CD4-positive, alpha-beta T cell (primary cell): ENCODE measurements at regions not wholly inside any gene's neighbourhood (a gene's known extent, or its start where the extent isn't known, plus 50 kb on each side); places are given as distances from the start of the nearest gene placed in this dataset.

Source experiments
- ATAC-seq: fragments of 200-7000 bp; cut with Tn5 transposase; one replicate; pipeline ENCODE4 v1.10.0; 2022; ENCODE audit warnings: mild to moderate bottlenecking; ENCODE audit not compliant: poor library complexity
- CTCF ChIA-PET: fragments of 350-600 bp; sonication (Branson Sonifier 250); formaldehyde crosslinking; loops from one replicate; lab custom pipeline; 2021; ENCODE audit warnings: antibody characterized with exemption, inconsistent platforms; lab: Charles Lee
- POLR2A ChIA-PET: fragments of 350-600 bp; sonication (Branson Sonifier 250); formaldehyde crosslinking; loops from one replicate; lab custom pipeline; 2021; ENCODE audit warnings: antibody characterized with exemption, inconsistent platforms; lab: Charles Lee
- DNase-seq, 14 experiments: peaks; one replicate each; pipeline ENCODE4 v3.0.0-alpha.2; 2013 to 2020; ENCODE audit warnings: mixed read lengths in 2 of 14
- H3K27ac ChIP-seq, 2 donors: one replicate each; pipeline versions ENCODE4 v1.5.1 to v1.7.0; 2013; ENCODE audit warnings: low read length in 2 of 2, low read depth in 1 of 2, mild to moderate bottlenecking in 1 of 2
- H3K27me3 ChIP-seq, 2 experiments: 1 replicate in 1 of 2; 2 replicates in 1 of 2; pipeline versions ENCODE4 v1.6.1 to v1.7.0; 2013; ENCODE audit warnings: low read length in 2 of 2, control low read depth in 1 of 2, mild to moderate bottlenecking in 1 of 2, moderate library complexity in 1 of 2; ENCODE audit not compliant: insufficient read depth in 2 of 2, control insufficient read depth in 1 of 2
- H3K36me3 ChIP-seq: one replicate; pipeline ENCODE4 v1.6.1; 2013; ENCODE audit warnings: low read length, control low read depth; ENCODE audit not compliant: insufficient read depth
- H3K4me1 ChIP-seq: one replicate; pipeline ENCODE4 v1.6.1; 2013; ENCODE audit warnings: low read length, control low read depth; ENCODE audit not compliant: insufficient read depth
- H3K4me3 ChIP-seq: one replicate; pipeline ENCODE4 v1.5.1; 2013; ENCODE audit warnings: mild to moderate bottlenecking, low read length, moderate library complexity
- H3K9me3 ChIP-seq, 2 experiments: 1 replicate in 1 of 2; 2 replicates in 1 of 2; pipeline versions ENCODE4 v1.6.1 to v1.7.0; 2013; ENCODE audit warnings: low read length in 2 of 2, mild to moderate bottlenecking in 2 of 2, control low read depth in 1 of 2, moderate library complexity in 1 of 2; ENCODE audit not compliant: control insufficient read depth in 1 of 2, insufficient read depth in 1 of 2
- H3K27ac Mint-ChIP-seq: one replicate; pipeline ENCODE4 v1.8.0; 2020; ENCODE audit warnings: mixed read lengths
- H3K27me3 Mint-ChIP-seq: one replicate; pipeline ENCODE4 v1.8.0; 2021; ENCODE audit warnings: mixed read lengths
- H3K36me3 Mint-ChIP-seq: one replicate; pipeline ENCODE4 v1.8.0; 2021; ENCODE audit warnings: low read depth, mixed read lengths
- H3K4me1 Mint-ChIP-seq: one replicate; pipeline ENCODE4 v1.8.0; 2021; ENCODE audit warnings: low read depth, mixed read lengths
- H3K4me3 Mint-ChIP-seq: one replicate; pipeline ENCODE4 v1.8.0; 2020; ENCODE audit warnings: mild to moderate bottlenecking, mixed read lengths
- H3K9me3 Mint-ChIP-seq: one replicate; pipeline ENCODE4 v1.8.0; 2020; ENCODE audit warnings: mixed read lengths
- intact Hi-C, 2 experiments: fragments of 100-400 bp; cut with DNase I in 1 of 2; cut with micrococcal nuclease in 1 of 2; formaldehyde crosslinking; loops; one replicate each; pipeline versions ENCODE4 v1.15.1 to v1.9.0; 2023 to 2025; cut with DNase I, micrococcal nuclease
- TF ChIP-seq, protein P1 (sequence below): fragments of 200-600 bp; IDR thresholded peaks from one replicate; pipeline ENCODE4 v1.8.0; 2022; ENCODE audit warnings: antibody characterized with exemption, mild to moderate bottlenecking

DNA sequence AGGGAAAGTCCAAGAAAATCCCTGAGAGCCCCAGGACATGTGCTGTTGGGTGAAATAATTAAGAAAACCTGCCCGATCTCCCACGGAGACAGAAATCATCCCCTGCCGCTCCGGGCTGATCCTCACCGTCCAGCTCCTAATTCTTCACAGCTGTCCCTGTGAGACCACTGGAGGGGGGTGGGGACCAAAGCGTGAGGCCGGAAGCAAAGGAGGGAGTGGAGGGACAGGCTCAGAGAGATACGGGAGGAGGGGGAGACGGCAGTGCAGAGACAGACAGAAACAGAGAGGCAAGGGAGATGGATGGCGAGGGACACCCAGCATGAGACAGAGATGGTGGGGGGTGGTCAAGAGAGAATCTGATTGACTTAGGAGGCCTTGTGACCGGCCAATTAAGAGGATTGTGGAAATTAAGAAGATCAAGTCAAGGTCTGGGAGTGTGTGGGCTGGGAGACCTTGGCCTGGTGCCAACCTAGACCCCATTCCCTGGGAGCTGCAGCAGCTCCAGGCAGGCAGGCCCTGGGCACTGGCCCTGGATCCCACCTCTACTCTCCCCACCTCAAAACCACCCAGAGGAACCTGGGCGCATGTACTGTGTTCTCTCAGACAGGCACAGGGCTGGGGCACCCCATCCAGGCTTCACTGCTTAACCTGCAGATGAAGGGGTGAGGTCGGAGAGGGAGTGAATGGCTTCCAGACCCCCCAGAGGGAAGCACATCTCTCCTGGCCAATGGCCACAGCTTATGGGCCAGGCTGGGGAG lies 113.2 kb upstream of the ALDH1A3 start:
- H3K4me3 ChIP-seq: no peak overlapping the region
- Mint-ChIP-seq H3K36me3 (no peaks in the 10 kb centered on the region), H3K9me3 (no peaks in the 10 kb centered on the region), H3K27me3 (peaks cover 16% of the 10 kb centered on the region), H3K27ac (no peak overlapping the region), H3K4me3 (no peak overlapping the region), H3K4me1 (no peaks in the 10 kb centered on the region)
- ATAC-seq (no peak), DNase-seq (no peak)
- H3K36me3 ChIP-seq: no peaks in the 10 kb centered on the region
- POLR2A ChIA-PET: no interaction called here
- CTCF ChIA-PET: no interaction called here
- intact Hi-C loops: no loop called here
- H3K4me1 ChIP-seq: no peaks in the 10 kb centered on the region
- peaks cover 0 to 14% of the 10 kb centered on the region in 2 experiments for H3K27me3 ChIP-seq
- TF ChIP-seq, protein P1, sequence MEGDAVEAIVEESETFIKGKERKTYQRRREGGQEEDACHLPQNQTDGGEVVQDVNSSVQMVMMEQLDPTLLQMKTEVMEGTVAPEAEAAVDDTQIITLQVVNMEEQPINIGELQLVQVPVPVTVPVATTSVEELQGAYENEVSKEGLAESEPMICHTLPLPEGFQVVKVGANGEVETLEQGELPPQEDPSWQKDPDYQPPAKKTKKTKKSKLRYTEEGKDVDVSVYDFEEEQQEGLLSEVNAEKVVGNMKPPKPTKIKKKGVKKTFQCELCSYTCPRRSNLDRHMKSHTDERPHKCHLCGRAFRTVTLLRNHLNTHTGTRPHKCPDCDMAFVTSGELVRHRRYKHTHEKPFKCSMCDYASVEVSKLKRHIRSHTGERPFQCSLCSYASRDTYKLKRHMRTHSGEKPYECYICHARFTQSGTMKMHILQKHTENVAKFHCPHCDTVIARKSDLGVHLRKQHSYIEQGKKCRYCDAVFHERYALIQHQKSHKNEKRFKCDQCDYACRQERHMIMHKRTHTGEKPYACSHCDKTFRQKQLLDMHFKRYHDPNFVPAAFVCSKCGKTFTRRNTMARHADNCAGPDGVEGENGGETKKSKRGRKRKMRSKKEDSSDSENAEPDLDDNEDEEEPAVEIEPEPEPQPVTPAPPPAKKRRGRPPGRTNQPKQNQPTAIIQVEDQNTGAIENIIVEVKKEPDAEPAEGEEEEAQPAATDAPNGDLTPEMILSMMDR: no peak
- H3K9me3 ChIP-seq: peaks cover 0 to 8% of the 10 kb centered on the region in 2 experiments
- H3K27ac ChIP-seq: no peak overlapping the region

GRCh38 chr15:100767001-100767825 lies 112.4 kb upstream of the ALDH1A3 start:
- Histone ChIP-seq H3K27ac (no peak overlapping the region), H3K27me3 (peaks cover 0 to 9% of the 10 kb centered on the region in 2 experiments), H3K4me3 (no peak overlapping the region), H3K4me1 (no peaks in the 10 kb centered on the region), H3K9me3 (peaks cover 0 to 8% of the 10 kb centered on the region in 2 experiments), H3K36me3 (no peaks in the 10 kb centered on the region)
- Mint-ChIP-seq H3K36me3 (no peaks in the 10 kb centered on the region), H3K9me3 (no peaks in the 10 kb centered on the region), H3K27ac (no peak overlapping the region), H3K4me3 (no peak overlapping the region), H3K4me1 (no peaks in the 10 kb centered on the region), H3K27me3 (peaks cover 10% of the 10 kb centered on the region)
- ATAC-seq: no peak
- intact Hi-C loops: no loop called here
- peak in 1 of 14 experiments; percentile 27 for DNase-seq
- TF ChIP-seq, protein P1: no peak
- ChIA-PET POLR2A (no interaction called here), CTCF (no interaction called here)

- Mint-ChIP-seq H3K4me3 (no peak overlapping the region), H3K27me3 (peaks cover 6% of the 10 kb centered on the region), H3K36me3 (no peaks in the 10 kb centered on the region), H3K9me3 (no peaks in the 10 kb centered on the region), H3K27ac (no peak overlapping the region), H3K4me1 (no peaks in the 10 kb centered on the region)
- peaks cover 0 to 8% of the 10 kb centered on the region in 2 experiments for H3K9me3 ChIP-seq
- TF ChIP-seq, protein P1: no peak
- ATAC-seq: no peak
- H3K4me1 ChIP-seq: no peaks in the 10 kb centered on the region
- no peak overlapping the region for H3K27ac ChIP-seq
- H3K4me3 ChIP-seq: no peak overlapping the region
- H3K36me3 ChIP-seq: no peaks in the 10 kb centered on the region
- intact Hi-C loops: no loop called here
- peak in 1 of 14 experiments; percentile 7 for DNase-seq
- ChIA-PET CTCF (no interaction called here), POLR2A (no interaction called here)
- H3K27me3 ChIP-seq: peaks cover 0 to 6% of the 10 kb centered on the region in 2 experiments
Measured at GRCh38 chr15:100768501-100768931, 111.1 kb upstream of the ALDH1A3 start.
